ENCODE measurements at regions not wholly inside any gene's neighbourhood (a gene's known extent, or its start where the extent isn't known, plus 50 kb on each side); places are given as distances from the start of the nearest gene placed in this dataset.

- intact Hi-C loops (cut with micrococcal nuclease) = no loop called here
- Histone ChIP-seq H3K4me1 (no peaks in the 10 kb centered on the region), H3K27ac (replicated peaks) (no peak overlapping the region), H3K9me3 (replicated peaks) (no peaks in the 10 kb centered on the region), H3K4me3 (no peak overlapping the region), H3K27me3 (ENCODE audit: low read depth) (peaks cover 7% of the 10 kb centered on the region), H3K36me3 (no peaks in the 10 kb centered on the region)
- no peak for DNase-seq
- TF ChIP-seq CTCF (IDR thresholded peaks at IDR 0.05; ENCODE audit: borderline replicate concordance) = no peak
Measured at GRCh38 chr7:51635775-51636174, 319.2 kb upstream of the COBL start.

- H3K27me3 ChIP-seq (ENCODE audit: low read depth) = peaks cover 7% of the 10 kb centered on the region
- no peaks in the 10 kb centered on the region for H3K4me1 ChIP-seq
- intact Hi-C loops (cut with micrococcal nuclease) = no loop called here
- H3K36me3 ChIP-seq = no peaks in the 10 kb centered on the region
- DNase-seq = no peak
- H3K27ac ChIP-seq (replicated peaks) = no peak overlapping the region
- no peak for TF ChIP-seq CTCF (IDR thresholded peaks at IDR 0.05; ENCODE audit: borderline replicate concordance)
- H3K4me3 ChIP-seq = no peak overlapping the region
- H3K9me3 ChIP-seq (replicated peaks) = no peaks in the 10 kb centered on the region
Measured at GRCh38 chr7:51634538-51634937, 317.9 kb upstream of the COBL start.

- H3K4me3 ChIP-seq = no peak overlapping the region
- H3K9me3 ChIP-seq (replicated peaks) = no peaks in the 10 kb centered on the region
- TF ChIP-seq CTCF (IDR thresholded peaks at IDR 0.05; ENCODE audit: borderline replicate concordance) = no peak
- DNase-seq = no peak
- H3K36me3 ChIP-seq = no peaks in the 10 kb centered on the region
- H3K4me1 ChIP-seq = no peaks in the 10 kb centered on the region
- no peak overlapping the region for H3K27ac ChIP-seq (replicated peaks)
- H3K27me3 ChIP-seq (ENCODE audit: low read depth) = peaks cover 7% of the 10 kb centered on the region
- intact Hi-C loops (cut with micrococcal nuclease) = no loop called here
Measured at GRCh38 chr7:51634025-51634424, 317.4 kb upstream of the COBL start.

GRCh38 chr7:51633596-51633995, 317.0 kb upstream of the COBL start:
- Histone ChIP-seq H3K9me3 (replicated peaks) (no peaks in the 10 kb centered on the region), H3K27me3 (ENCODE audit: low read depth) (peaks cover 7% of the 10 kb centered on the region), H3K4me1 (no peaks in the 10 kb centered on the region), H3K36me3 (no peaks in the 10 kb centered on the region), H3K27ac (replicated peaks) (no peak overlapping the region), H3K4me3 (no peak overlapping the region)
- no peak for DNase-seq
- no peak for TF ChIP-seq CTCF (IDR thresholded peaks at IDR 0.05; ENCODE audit: borderline replicate concordance)
- intact Hi-C loops (cut with micrococcal nuclease) = no loop called here

- no peak for TF ChIP-seq CTCF (IDR thresholded peaks at IDR 0.05; ENCODE audit: borderline replicate concordance)
- no peak overlapping the region for H3K27ac ChIP-seq (replicated peaks)
- no peak for DNase-seq
- H3K27me3 ChIP-seq (ENCODE audit: low read depth) = peaks cover 2% of the 10 kb centered on the region
- intact Hi-C loops (cut with micrococcal nuclease) = no loop called here
- no peaks in the 10 kb centered on the region for H3K9me3 ChIP-seq (replicated peaks)
- no peaks in the 10 kb centered on the region for H3K4me1 ChIP-seq
- no peak overlapping the region for H3K4me3 ChIP-seq
- H3K36me3 ChIP-seq = no peaks in the 10 kb centered on the region
Measured at GRCh38 chr7:51633006-51633405, 316.4 kb upstream of the COBL start.

GRCh38 chr7:51630933-51631332, 314.3 kb upstream of the COBL start:
- no peak for DNase-seq
- Histone ChIP-seq H3K27ac (replicated peaks) (no peak overlapping the region), H3K27me3 (ENCODE audit: low read depth) (no peaks in the 10 kb centered on the region), H3K4me1 (no peaks in the 10 kb centered on the region), H3K36me3 (no peaks in the 10 kb centered on the region), H3K4me3 (no peak overlapping the region), H3K9me3 (replicated peaks) (peaks cover 4% of the 10 kb centered on the region)
- no peak for TF ChIP-seq CTCF (IDR thresholded peaks at IDR 0.05; ENCODE audit: borderline replicate concordance)
- intact Hi-C loops (cut with micrococcal nuclease) = no loop called here
